ENCODE measurements at regions not wholly inside any gene's neighbourhood (a gene's known extent, or its start where the extent isn't known, plus 50 kb on each side); places are given as distances from the start of the nearest gene placed in this dataset.

- TF ChIP-seq POLR2A (IDR thresholded peaks at IDR 0.05; ENCODE audit: low read depth, low read length), result no peak
- TF ChIP-seq POLR2AphosphoS5 (IDR thresholded peaks at IDR 0.05; ENCODE audit: low read depth, low read length), result no peak
Observed at GRCh38 chr9:91043811-91044175, 242.2 kb downstream of the SYK start.
